ENCODE measurements at regions not wholly inside any gene's neighbourhood (a gene's known extent, or its start where the extent isn't known, plus 50 kb on each side); places are given as distances from the start of the nearest gene placed in this dataset.
"Not testable (repeated sequence)": the region's sequence is repeated elsewhere in the genome, so short reads cannot be mapped to it uniquely, and the experiment has no call there.

- TF ChIP-seq CTCF (conservative IDR thresholded peaks at IDR 0.05; ENCODE audit: low read depth in 2 of 2); STAT1 (IDR thresholded peaks at IDR 0.05; ENCODE audit: unreplicated experiment): not testable (repeated sequence)
Measured at GRCh38 chr6:115054242-115054641, 711.4 kb upstream of the HS3ST5 start.

Data from GM23338 (cell line).